ENCODE measurements at regions not wholly inside any gene's neighbourhood (a gene's known extent, or its start where the extent isn't known, plus 50 kb on each side); places are given as distances from the start of the nearest gene placed in this dataset.
"Not testable (repeated sequence)": the region's sequence is repeated elsewhere in the genome, so short reads cannot be mapped to it uniquely, and the experiment has no call there.

GRCh38 chrX:35221391-35221790 lies 278.8 kb downstream of the FAM47B start:
- not testable (repeated sequence) for DNase-seq

GRCh38 chrX:35244088-35244741 lies 301.6 kb downstream of the FAM47B start:
- no peak for DNase-seq

GRCh38 chrX:35244796-35245508 lies 302.4 kb downstream of the FAM47B start:
- no peak for DNase-seq

GRCh38 chrX:35251226-35251625 lies 308.6 kb downstream of the FAM47B start:
- DNase-seq, result no peak

- DNase-seq, result no peak
Measured at GRCh38 chrX:35276115-35276514, 333.5 kb downstream of the FAM47B start.

- DNase-seq, result no peak
Measured at GRCh38 chrX:35285289-35285962, 342.8 kb downstream of the FAM47B start.

GRCh38 chrX:35288657-35289056 lies 346.1 kb downstream of the FAM47B start:
- no peak for DNase-seq

- no peak for DNase-seq
Measured at GRCh38 chrX:35289952-35290351, 347.4 kb downstream of the FAM47B start.

GRCh38 chrX:35291013-35291412 lies 348.4 kb downstream of the FAM47B start:
- no peak for DNase-seq

- no peak for DNase-seq
Measured at GRCh38 chrX:35292522-35292921, 349.9 kb downstream of the FAM47B start.

GRCh38 chrX:35305037-35305436 lies 362.4 kb downstream of the FAM47B start:
- DNase-seq, result not testable (repeated sequence)

- DNase-seq, result no peak
Measured at GRCh38 chrX:35339796-35340195, 397.2 kb downstream of the FAM47B start.

GRCh38 chrX:35340465-35340864 lies 397.9 kb downstream of the FAM47B start:
- no peak for DNase-seq

GRCh38 chrX:35351212-35351611 lies 408.6 kb downstream of the FAM47B start:
- no peak for DNase-seq

- peak in 2 of 14 donors; percentile 7 to 75 for DNase-seq
Measured at GRCh38 chrX:35351795-35352483, 409.3 kb downstream of the FAM47B start.

- DNase-seq, result no peak
Measured at GRCh38 chrX:35357656-35358055, 415.1 kb downstream of the FAM47B start.

- no peak for DNase-seq
Measured at GRCh38 chrX:35362866-35363265, 420.3 kb downstream of the FAM47B start.

- DNase-seq, result no peak
Measured at GRCh38 chrX:35374116-35374515, 424.0 kb upstream of the MAGEB16 start.

- DNase-seq, result no peak
Measured at GRCh38 chrX:35380808-35381700, 417.1 kb upstream of the MAGEB16 start.

GRCh38 chrX:35381709-35382108 lies 416.4 kb upstream of the MAGEB16 start:
- not testable (repeated sequence) for DNase-seq

GRCh38 chrX:35382966-35383365 lies 415.2 kb upstream of the MAGEB16 start:
- no peak for DNase-seq

- DNase-seq, result no peak
Measured at GRCh38 chrX:35392232-35392631, 405.9 kb upstream of the MAGEB16 start.

Data from C1 segment of cervical spinal cord (tissue), 14 donors.